ENCODE measurements at regions not wholly inside any gene's neighbourhood (a gene's known extent, or its start where the extent isn't known, plus 50 kb on each side); places are given as distances from the start of the nearest gene placed in this dataset.

DNA sequence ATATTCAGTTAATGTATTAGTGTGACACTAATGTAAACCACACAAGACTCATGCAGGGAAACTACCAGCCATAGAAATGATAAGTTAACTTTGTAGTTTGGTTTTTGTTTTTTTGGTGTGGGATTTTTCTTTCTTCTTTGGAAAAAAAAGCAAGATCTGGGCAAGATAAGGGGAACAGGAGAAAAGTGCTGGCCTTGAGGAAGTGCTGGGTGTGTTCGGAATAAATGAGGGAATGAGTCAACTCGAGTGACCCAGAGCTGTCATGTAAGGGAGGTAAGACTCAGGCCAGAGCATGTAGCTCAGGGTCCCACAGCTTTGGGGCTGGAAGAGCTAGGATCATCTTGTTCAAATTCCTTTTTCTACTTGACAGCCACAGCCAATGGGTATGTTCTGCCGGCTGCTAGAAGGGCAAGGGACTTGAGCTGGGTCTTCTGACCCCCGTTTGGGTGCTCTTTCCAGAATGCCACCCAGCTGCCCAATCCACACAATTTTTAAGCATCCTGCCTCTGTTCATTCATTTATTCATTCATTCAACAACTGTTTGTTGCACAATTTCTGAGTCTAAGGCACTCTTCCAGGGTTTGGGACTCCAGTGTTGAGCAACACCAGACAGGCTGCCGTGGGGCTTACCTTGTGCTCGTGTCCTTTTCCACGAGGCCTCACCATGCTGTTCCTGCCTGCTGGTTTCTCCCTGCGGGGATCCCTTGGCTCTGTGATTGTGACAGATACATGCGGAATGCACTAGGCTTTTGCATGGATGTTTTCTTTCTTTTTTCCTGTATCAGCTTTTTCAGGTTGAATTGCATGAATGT is 54.5 kb downstream of the CLDN34 start:
- H3K27me3 ChIP-seq = no peaks in the 10 kb centered on the region
- ATAC-seq = peak in 3 of 4 donors; percentile 30 to 54 (median 33)
- DNase-seq = no peak
- H3K4me3 ChIP-seq = no peak overlapping the region
- no peaks in the 10 kb centered on the region for H3K9me3 ChIP-seq
- no peaks in the 10 kb centered on the region for H3K4me1 ChIP-seq
- intact Hi-C loops (cut with DNase I) = no loop called here
- 52% methylated on average over 9 of the region's 9 CpGs for WGBS (ENCODE audit: insufficient coverage, low coverage, low lambda C conversion rate, missing lambda C conversion rate)
- H3K27ac ChIP-seq = no peak overlapping the region
- TF ChIP-seq CTCF (IDR thresholded peaks at IDR 0.05) = no peak
- TF ChIP-seq POLR2A (IDR thresholded peaks at IDR 0.05) = no peak
- H3K36me3 ChIP-seq = no peaks in the 10 kb centered on the region

- H3K4me3 ChIP-seq = no peak overlapping the region
- DNase-seq (no peak), ATAC-seq (no peak)
- TF ChIP-seq CTCF (IDR thresholded peaks at IDR 0.05) (no peak), POLR2A (IDR thresholded peaks at IDR 0.05) (no peak)
- no peaks in the 10 kb centered on the region for H3K27me3 ChIP-seq
- no peak overlapping the region for H3K27ac ChIP-seq
- H3K4me1 ChIP-seq = no peaks in the 10 kb centered on the region
- H3K36me3 ChIP-seq = no peaks in the 10 kb centered on the region
- 71% methylated on average over 4 of the region's 5 CpGs for WGBS (ENCODE audit: insufficient coverage, low coverage, low lambda C conversion rate, missing lambda C conversion rate)
- no peaks in the 10 kb centered on the region for H3K9me3 ChIP-seq
- intact Hi-C loops (cut with DNase I) = no loop called here
Measured at GRCh38 chrX:10022273-10022541, 55.0 kb downstream of the CLDN34 start.

GRCh38 chrX:10022580-10023245 is 55.6 kb downstream of the CLDN34 start:
- no peaks in the 10 kb centered on the region for H3K4me1 ChIP-seq
- H3K9me3 ChIP-seq = no peaks in the 10 kb centered on the region
- TF ChIP-seq CTCF (IDR thresholded peaks at IDR 0.05) (no peak), POLR2A (IDR thresholded peaks at IDR 0.05) (no peak)
- intact Hi-C loops (cut with DNase I) = no loop called here
- ATAC-seq (peak in 2 of 4 donors; percentile 38 to 60), DNase-seq (no peak)
- no peaks in the 10 kb centered on the region for H3K27me3 ChIP-seq
- no peaks in the 10 kb centered on the region for H3K36me3 ChIP-seq
- 64% methylated on average over 9 of the region's 10 CpGs for WGBS (ENCODE audit: insufficient coverage, low coverage, low lambda C conversion rate, missing lambda C conversion rate)
- no peak overlapping the region for H3K4me3 ChIP-seq
- H3K27ac ChIP-seq = no peak overlapping the region

DNA sequence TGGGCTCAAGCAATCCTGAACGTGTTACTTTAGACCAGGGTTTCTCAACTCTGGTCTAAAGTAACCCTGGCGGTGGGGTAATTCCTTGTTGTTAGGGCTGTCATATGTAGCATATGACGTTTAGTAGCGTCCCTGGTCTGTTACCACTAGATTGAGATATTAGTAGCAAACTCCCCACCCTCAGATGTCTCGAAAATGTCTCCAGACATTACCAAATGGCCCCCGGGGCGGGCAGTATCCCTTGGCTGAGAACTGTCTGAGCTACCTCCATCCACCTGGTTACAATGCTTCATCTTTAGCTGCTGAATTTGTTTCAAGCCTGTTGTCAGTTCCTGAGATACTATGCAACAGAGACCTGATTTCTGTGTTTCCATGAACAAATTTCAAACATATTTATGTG is 56.7 kb downstream of the CLDN34 start:
- intact Hi-C loops (cut with DNase I) = no loop called here
- H3K27ac ChIP-seq = no peak overlapping the region
- no peaks in the 10 kb centered on the region for H3K36me3 ChIP-seq
- 67% methylated on average over 3 of the region's 7 CpGs for WGBS (ENCODE audit: insufficient coverage, low coverage, low lambda C conversion rate, missing lambda C conversion rate)
- no peaks in the 10 kb centered on the region for H3K27me3 ChIP-seq
- no peak for DNase-seq
- TF ChIP-seq CTCF (IDR thresholded peaks at IDR 0.05) = no peak
- no peak for TF ChIP-seq POLR2A (IDR thresholded peaks at IDR 0.05)
- no peak for ATAC-seq
- no peak overlapping the region for H3K4me3 ChIP-seq
- H3K4me1 ChIP-seq = no peaks in the 10 kb centered on the region
- no peaks in the 10 kb centered on the region for H3K9me3 ChIP-seq
